ENCODE measurements at regions not wholly inside any gene's neighbourhood (a gene's known extent, or its start where the extent isn't known, plus 50 kb on each side); places are given as distances from the start of the nearest gene placed in this dataset.

DNA sequence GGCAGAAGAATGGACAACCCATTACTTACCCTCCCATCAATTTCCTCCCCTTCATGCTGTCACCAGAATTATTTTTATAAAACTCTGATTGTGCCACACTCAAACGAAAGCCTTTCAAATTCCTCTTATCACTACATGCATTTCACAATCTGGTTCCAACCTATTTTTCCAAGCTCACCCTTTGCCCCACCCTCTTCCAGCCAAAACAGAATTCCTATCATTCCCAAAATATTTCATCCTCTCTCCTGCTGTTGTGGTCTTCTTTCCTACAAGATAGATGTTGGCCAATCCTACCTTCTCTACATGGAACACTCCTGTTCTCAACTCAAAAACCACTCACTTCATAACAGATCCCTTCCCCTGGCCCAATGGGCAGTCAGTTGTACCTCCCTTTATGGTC, 111.5 kb downstream of the ELAPOR2 start:
- DNase-seq (ENCODE audit: low spot score) = no peak

DNA sequence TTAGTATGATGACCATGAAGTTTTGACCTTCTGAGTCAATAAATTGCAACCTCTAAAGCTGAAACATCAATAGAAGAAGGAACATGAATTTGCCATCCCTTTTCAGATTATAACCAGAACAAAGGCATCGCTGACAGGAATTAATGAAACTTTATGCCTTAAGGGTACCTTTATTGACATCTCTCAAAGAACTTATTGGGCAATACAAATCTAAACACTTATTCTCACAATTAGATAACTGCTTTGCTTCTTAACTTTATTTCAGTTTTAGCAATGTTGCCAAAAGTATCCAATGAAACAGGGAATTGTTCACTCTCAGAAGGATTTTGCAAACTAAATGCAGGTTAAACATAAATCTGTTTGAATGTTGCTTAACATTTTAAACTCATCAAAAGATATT, 116.0 kb downstream of the ELAPOR2 start:
- no peak for DNase-seq (ENCODE audit: low spot score)

DNA sequence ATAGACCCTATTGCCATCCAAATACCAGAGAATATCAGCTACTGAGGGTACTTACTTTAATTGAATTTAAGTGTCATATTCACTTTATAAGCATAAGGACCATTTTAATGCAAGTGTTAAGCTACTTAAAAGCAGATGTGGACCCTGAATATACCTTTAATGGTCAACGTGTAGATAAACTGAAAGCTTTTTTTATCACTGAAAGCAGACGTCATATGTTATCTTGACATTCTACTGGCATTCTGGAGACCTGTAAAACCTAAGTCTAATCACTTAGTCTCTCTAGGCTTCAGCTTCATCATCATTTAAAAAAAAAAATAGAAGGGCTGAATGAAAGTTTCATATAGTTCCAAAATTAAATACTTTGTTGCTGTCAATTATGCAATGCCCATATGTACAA, 116.5 kb downstream of the ELAPOR2 start:
- no peak for DNase-seq (ENCODE audit: low spot score)

DNA sequence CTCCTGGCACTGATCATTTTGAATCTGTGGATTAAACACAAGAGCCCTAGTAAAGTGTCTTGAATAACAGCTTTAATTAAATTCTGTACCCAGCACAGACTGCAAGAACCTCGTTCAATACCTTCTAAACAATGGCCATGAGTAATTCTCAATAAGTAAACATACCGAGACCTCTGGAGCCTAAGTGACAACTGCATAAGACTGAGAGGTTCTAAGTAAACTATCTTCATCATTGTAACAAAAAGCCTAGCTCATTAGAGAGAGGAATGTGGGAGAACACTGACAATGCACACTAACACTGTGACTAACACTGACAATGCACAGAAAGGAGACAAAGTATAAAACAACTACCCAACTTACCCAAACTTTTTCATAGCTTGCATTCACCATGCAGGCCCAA, 117.4 kb downstream of the ELAPOR2 start:
- DNase-seq (ENCODE audit: low spot score) = no peak

DNA sequence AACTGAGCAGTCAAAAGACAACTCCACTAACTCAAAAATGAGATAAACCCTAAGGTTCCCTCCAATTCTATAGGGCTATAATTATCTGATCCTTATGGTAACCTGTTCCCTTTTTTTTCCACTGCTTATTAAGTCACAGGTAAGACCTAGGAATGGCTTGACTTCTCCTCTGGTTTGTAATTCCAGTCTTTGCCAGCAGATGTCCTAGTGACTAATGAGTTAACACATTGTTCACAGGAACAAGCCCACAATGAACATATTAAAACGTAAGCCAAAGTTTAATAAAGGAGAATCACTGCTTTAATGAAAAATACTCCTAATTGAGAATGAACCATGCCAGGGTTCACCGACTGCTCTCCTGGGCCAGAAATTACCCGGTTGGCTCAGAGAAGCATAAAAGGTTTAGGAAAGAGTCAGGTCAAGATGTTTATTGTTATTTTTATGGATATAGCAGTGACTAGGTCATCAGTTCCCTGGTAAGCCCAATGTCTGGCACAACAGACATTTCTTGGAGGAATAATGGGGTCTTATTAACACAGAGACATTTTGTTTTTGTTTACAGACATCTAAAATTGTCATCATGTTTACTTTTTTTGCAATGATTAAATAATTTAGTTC, 120.1 kb downstream of the ELAPOR2 start:
- peak; percentile 47 for DNase-seq (ENCODE audit: low spot score)

DNA sequence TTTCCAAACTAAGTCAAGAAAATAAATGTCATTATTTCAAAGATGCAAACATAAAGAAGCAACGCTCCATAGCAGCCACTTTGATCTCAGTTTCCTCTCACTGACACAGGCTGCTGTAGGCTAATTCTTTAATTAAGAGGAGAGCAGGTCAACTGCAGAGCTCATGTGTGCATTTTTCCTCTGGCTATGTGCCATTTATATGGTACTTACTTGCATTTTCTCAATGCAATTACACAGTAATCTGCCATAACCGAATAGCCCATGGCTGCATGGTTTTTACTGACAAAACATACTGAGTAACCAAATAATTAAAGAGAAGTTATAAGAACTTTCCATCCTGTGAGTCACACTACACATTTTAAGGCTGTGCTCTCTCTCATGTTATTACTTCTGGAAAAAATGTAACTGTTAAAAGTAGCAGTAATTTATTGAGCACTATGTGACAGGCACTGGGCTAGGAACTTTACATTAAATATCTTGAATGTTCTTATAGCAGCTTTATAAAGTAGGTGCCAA, 122.0 kb downstream of the ELAPOR2 start:
- DNase-seq (ENCODE audit: low spot score) = no peak

DNA sequence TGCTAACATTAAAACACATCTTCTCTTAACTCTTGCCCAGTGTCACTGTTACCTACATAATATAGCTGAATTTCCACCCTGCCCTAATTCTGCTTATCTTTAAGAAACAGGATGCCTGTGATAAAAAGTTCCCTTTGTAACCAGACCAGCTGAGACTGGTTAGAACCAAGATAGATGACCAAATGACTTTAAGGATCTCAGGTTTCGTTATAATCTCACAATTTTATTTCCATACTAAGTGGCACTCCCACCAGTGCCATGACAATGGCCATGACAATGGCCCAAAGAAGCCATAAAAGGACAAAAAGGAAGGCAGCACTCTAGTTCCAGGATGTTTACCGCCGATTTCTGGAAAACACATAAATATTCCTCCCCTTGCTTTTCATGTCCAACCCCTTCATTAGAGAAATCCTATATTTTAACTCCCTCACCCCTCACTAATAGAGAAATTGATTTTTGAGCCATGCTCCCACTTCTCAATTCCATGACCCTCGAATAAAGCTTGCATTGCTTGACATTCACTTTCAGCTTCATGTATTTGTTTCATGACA, 126.1 kb downstream of the ELAPOR2 start:
- DNase-seq (ENCODE audit: low spot score) = no peak

DNA sequence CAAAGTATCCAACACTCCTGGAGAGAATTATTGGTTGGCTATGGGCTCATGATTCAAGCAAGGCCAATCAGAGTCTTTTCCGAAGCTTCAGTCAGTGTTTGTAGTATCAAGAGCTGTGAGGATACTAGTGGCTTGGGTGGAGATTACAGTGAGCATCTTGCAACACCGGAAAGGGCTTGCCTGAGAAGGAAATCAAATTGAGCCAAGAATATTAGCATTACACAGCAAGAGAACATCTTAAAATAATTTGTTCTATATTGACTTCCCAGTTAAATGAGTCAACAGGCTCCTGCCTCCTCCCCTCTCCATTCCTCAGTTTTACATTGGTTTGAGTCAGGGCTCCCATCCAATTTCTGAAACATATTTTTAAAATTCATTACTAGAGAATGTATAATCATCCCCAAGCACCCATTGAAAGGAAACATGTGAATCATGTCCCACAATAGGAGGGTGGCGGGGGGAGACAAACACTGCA, 127.4 kb downstream of the ELAPOR2 start:
- no peak for DNase-seq (ENCODE audit: low spot score)

GRCh38 chr7:86931439-86931838, 128.0 kb downstream of the ELAPOR2 start:
- no peak for DNase-seq (ENCODE audit: low spot score)

DNA sequence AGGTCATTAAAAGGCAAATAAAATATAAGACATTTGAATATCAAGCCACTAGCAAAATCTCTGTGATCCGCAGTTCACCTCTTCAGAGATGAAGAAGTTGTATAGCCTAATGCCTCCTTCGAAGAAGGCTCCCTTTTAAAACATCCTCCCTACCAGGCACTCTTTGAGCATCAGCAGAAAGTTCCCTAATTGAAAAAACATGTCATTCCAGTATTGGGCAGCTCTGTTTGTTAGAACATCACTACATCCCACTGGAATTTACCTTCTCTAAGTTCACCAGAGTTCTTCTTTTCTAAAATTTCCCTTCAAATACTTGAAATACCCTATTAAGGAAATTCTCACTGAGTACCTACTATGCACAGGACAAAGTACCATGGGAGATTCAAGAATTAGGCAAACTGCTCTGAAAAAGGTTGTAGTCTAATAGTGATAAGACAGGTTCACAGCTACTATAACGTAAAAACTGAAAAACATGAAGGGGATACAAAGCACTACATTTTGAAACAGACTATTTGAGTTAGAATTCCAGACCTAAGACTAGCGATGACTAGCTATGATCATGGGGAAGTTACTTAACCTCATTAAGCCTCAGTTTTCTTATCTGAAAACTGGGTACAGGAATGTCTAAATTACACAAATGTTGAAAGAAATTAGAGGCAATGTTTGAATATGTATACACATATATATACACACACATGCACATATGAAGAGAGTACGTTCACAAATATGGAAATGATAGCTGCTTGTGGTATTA, 128.7 kb downstream of the ELAPOR2 start:
- no peak for DNase-seq (ENCODE audit: low spot score)

GRCh38 chr7:86929293-86930109, 130.0 kb downstream of the ELAPOR2 start:
- no peak for DNase-seq (ENCODE audit: low spot score)

DNA sequence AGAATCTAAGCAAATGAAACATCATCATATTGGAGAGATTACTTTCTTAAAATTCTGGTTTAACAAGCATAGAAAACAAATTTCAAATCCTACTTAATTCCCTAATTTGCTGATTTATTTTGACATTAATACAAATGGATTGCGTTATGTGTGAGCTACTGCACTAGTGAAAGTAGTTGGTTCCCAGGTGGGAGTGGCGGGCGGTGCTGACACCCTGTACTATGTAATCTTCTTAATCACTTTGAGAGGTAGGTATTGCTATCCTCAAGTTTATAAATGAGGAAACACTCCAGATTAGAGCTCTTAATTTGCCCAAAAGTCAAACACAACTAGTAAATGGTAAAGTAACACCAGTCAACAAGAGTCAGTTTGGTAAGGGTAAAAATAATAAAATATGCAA, 131.1 kb downstream of the ELAPOR2 start:
- DNase-seq (ENCODE audit: low spot score) = no peak

DNA sequence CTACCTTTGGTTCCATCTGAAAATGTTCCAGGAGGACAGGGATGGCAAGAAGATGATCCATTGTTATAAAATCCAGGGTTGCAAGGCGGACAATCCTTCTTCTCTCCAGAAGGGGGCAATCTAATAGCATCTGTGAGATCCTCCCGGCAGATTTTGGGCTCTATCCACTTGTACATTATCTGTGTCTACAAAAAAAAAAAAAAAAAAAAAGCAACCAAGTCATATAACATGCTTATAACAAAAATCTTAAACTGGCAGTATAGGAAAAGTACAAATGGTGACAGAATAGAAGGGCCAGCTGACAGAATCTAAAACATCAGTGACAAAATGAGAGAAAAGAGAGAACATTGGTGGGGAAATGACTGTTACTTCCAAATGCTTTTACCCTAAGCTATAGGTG, 132.7 kb downstream of the ELAPOR2 start:
- DNase-seq (ENCODE audit: low spot score) = peak; percentile 70

DNA sequence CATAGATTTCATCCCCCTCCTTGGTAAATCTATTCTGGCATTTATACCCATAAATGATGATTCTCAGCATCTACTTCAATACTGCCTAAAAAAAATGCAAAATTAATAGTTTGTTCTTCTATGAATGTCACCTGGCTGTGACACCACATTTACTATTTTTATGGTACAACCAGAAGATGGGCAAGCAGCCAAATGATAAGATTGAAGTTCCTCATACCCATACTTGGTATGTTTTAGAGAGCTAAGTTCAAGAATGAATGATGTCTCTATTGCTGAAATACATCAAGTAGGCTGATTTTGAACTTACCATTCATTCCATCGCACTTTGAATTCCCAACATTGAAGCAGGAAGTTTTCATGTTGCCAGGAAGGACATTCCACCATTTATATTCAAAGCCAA, 134.2 kb downstream of the ELAPOR2 start:
- no peak for DNase-seq (ENCODE audit: low spot score)

DNA sequence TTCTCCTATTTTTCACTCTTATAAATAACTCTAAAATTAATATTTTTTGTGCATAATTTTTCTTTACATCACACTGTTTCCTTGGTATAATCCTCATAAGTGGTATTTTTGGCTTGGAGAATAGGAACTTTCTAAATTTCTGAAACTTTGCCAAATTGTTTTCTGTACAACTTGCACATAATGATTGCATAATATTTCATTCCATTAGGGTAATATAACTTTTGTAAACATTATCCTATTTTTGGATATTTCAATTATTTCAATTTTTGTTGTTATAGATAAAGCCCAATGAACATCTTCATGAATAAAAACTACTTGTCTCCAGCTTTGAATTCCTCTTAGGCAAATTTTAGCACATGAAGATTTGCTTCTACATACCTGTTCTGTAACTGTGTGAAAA, 135.9 kb downstream of the ELAPOR2 start:
- no peak for DNase-seq (ENCODE audit: low spot score)

DNA sequence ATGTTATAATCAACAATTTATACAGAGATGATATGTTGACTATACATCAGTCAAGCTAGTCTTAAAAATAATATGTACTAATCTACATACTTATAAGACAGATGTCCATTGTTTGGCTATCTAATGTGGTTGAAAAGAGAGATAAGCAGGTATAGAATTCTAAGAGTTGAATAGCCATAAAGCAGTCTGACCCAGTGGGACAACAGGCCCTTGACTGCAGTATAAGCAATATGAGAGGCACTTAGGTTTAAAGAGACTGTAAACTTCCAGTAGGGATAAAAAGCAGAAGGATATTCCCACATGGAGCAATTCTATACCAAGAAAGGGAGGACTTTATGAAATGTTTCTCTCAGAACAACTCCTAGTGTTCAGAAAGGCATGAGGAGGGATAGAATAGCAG, 139.3 kb downstream of the ELAPOR2 start:
- DNase-seq (ENCODE audit: low spot score) = no peak

- no peak for DNase-seq (ENCODE audit: low spot score)
These were observed 141.2 kb downstream of the ELAPOR2 start for GRCh38 chr7:86918245-86918644.

- no peak for DNase-seq (ENCODE audit: low spot score)
These were observed 143.1 kb downstream of the ELAPOR2 start for GRCh38 chr7:86916277-86916825.

GRCh38 chr7:86914551-86914950, 144.9 kb downstream of the ELAPOR2 start:
- no peak for DNase-seq (ENCODE audit: low spot score)
